ENCODE measurements at regions not wholly inside any gene's neighbourhood (a gene's known extent, or its start where the extent isn't known, plus 50 kb on each side); places are given as distances from the start of the nearest gene placed in this dataset.

- H3K27ac Mint-ChIP-seq: no peak overlapping the region
- peaks cover 8% of the 10 kb centered on the region for H3K9me3 Mint-ChIP-seq
- no peaks in the 10 kb centered on the region for H3K27me3 Mint-ChIP-seq (ENCODE audit: low read depth)
- H3K4me1 Mint-ChIP-seq: no peaks in the 10 kb centered on the region
- TF ChIP-seq, protein P1, sequence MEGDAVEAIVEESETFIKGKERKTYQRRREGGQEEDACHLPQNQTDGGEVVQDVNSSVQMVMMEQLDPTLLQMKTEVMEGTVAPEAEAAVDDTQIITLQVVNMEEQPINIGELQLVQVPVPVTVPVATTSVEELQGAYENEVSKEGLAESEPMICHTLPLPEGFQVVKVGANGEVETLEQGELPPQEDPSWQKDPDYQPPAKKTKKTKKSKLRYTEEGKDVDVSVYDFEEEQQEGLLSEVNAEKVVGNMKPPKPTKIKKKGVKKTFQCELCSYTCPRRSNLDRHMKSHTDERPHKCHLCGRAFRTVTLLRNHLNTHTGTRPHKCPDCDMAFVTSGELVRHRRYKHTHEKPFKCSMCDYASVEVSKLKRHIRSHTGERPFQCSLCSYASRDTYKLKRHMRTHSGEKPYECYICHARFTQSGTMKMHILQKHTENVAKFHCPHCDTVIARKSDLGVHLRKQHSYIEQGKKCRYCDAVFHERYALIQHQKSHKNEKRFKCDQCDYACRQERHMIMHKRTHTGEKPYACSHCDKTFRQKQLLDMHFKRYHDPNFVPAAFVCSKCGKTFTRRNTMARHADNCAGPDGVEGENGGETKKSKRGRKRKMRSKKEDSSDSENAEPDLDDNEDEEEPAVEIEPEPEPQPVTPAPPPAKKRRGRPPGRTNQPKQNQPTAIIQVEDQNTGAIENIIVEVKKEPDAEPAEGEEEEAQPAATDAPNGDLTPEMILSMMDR (IDR thresholded peaks at IDR 0.05; ENCODE audit: unreplicated experiment in 3 of 3): no peak
- no peak overlapping the region for H3K4me3 Mint-ChIP-seq
- H3K36me3 Mint-ChIP-seq (ENCODE audit: low read depth): no peaks in the 10 kb centered on the region
Observed at GRCh38 chrX:122512561-122513072, 671.5 kb upstream of the GRIA3 start.

- no peaks in the 10 kb centered on the region for H3K27me3 Mint-ChIP-seq (ENCODE audit: low read depth)
- no peaks in the 10 kb centered on the region for H3K36me3 Mint-ChIP-seq (ENCODE audit: low read depth)
- no peaks in the 10 kb centered on the region for H3K4me1 Mint-ChIP-seq
- H3K9me3 Mint-ChIP-seq: peaks cover 5% of the 10 kb centered on the region
- TF ChIP-seq, protein P1 (IDR thresholded peaks at IDR 0.05; ENCODE audit: unreplicated experiment in 3 of 3): no peak
- no peak overlapping the region for H3K4me3 Mint-ChIP-seq
- no peak overlapping the region for H3K27ac Mint-ChIP-seq
Observed at GRCh38 chrX:122517786-122518185, 666.3 kb upstream of the GRIA3 start.

DNA sequence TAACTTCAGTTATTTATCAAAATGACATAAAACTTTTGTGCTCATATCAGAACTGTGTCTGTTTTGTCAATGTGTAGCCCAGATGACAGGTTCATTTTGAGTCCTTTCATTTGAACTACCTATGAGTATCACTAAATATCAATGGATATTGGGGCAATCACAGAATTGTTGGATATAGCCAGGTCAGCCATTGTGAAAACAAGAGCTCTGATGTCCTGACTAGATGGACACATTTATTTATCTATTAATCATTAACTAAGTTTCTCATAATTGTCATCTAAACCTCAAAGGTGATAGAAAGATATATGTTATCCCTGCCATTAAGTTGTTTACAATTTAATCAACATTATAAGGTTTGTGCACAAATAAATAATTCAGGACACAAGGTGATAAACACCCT lies 638.3 kb upstream of the GRIA3 start:
- TF ChIP-seq, protein P1 (IDR thresholded peaks at IDR 0.05; ENCODE audit: unreplicated experiment in 3 of 3): no peak
- H3K27ac Mint-ChIP-seq: no peak overlapping the region
- no peaks in the 10 kb centered on the region for H3K4me1 Mint-ChIP-seq
- no peak overlapping the region for H3K4me3 Mint-ChIP-seq
- no peaks in the 10 kb centered on the region for H3K27me3 Mint-ChIP-seq (ENCODE audit: low read depth)
- peaks cover 5% of the 10 kb centered on the region for H3K9me3 Mint-ChIP-seq
- no peaks in the 10 kb centered on the region for H3K36me3 Mint-ChIP-seq (ENCODE audit: low read depth)

DNA sequence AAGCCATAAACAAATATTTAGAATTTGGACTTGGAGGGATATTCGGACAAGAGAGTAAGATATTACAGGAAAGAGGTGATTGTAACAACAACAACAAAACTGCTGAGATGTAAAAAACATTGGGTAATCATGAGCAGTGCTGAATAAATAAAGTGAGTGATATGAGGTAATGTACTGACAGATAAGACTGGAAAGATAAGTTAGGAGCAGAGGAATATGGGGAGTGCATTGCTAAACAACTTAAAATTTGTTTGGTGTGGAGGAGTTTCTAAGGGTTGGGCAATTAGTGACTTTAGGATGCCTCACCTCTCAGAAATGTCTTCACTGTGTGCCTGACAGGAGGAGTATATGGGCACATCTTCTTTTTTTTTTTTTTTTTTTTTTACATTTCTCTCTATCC lies 637.8 kb upstream of the GRIA3 start:
- H3K27ac Mint-ChIP-seq: no peak overlapping the region
- peaks cover 5% of the 10 kb centered on the region for H3K9me3 Mint-ChIP-seq
- no peaks in the 10 kb centered on the region for H3K27me3 Mint-ChIP-seq (ENCODE audit: low read depth)
- no peaks in the 10 kb centered on the region for H3K36me3 Mint-ChIP-seq (ENCODE audit: low read depth)
- no peaks in the 10 kb centered on the region for H3K4me1 Mint-ChIP-seq
- no peak overlapping the region for H3K4me3 Mint-ChIP-seq
- TF ChIP-seq, protein P1 (IDR thresholded peaks at IDR 0.05; ENCODE audit: unreplicated experiment in 3 of 3): no peak

- H3K27ac Mint-ChIP-seq: no peak overlapping the region
- H3K27me3 Mint-ChIP-seq (ENCODE audit: low read depth): no peaks in the 10 kb centered on the region
- H3K9me3 Mint-ChIP-seq: peaks cover 10% of the 10 kb centered on the region
- H3K4me1 Mint-ChIP-seq: no peaks in the 10 kb centered on the region
- TF ChIP-seq, protein P1 (IDR thresholded peaks at IDR 0.05; ENCODE audit: unreplicated experiment in 3 of 3): no peak
- no peaks in the 10 kb centered on the region for H3K36me3 Mint-ChIP-seq (ENCODE audit: low read depth)
- H3K4me3 Mint-ChIP-seq: no peak overlapping the region
Observed at GRCh38 chrX:122552286-122552800, 631.7 kb upstream of the GRIA3 start.

- Mint-ChIP-seq H3K36me3 (ENCODE audit: low read depth) (no peaks in the 10 kb centered on the region), H3K4me1 (no peaks in the 10 kb centered on the region), H3K27ac (no peak overlapping the region), H3K4me3 (no peak overlapping the region), H3K9me3 (peaks cover 32% of the 10 kb centered on the region), H3K27me3 (ENCODE audit: low read depth) (no peaks in the 10 kb centered on the region)
- TF ChIP-seq, protein P1 (IDR thresholded peaks at IDR 0.05; ENCODE audit: unreplicated experiment in 3 of 3): no peak
Observed at GRCh38 chrX:122555925-122556324, 628.2 kb upstream of the GRIA3 start.

All from nephron (organoid).